ENCODE measurements at regions not wholly inside any gene's neighbourhood (a gene's known extent, or its start where the extent isn't known, plus 50 kb on each side); places are given as distances from the start of the nearest gene placed in this dataset.
"Not testable (repeated sequence)": the region's sequence is repeated elsewhere in the genome, so short reads cannot be mapped to it uniquely, and the experiment has no call there.

GRCh38 chrX:5305452-5305851 is 923.2 kb downstream of the NLGN4X start:
- H3K27me3 ChIP-seq (ENCODE audit: insufficient read depth, low read length) = no peaks in the 10 kb centered on the region
- H3K9ac ChIP-seq (ENCODE audit: low read depth, low read length) = no peak overlapping the region
- no peaks in the 10 kb centered on the region for H3K36me3 ChIP-seq (ENCODE audit: insufficient read depth, low read length)
- H3K4me3 ChIP-seq (ENCODE audit: low read length) = no peak overlapping the region
- 89% methylated on average over 6 of the region's 6 CpGs for WGBS
- no peaks in the 10 kb centered on the region for H3K4me1 ChIP-seq (ENCODE audit: insufficient read depth, low read length)
- no peak overlapping the region for H3K27ac ChIP-seq (ENCODE audit: low read depth, low read length)
- no peaks in the 10 kb centered on the region for H3K9me3 ChIP-seq (ENCODE audit: insufficient read depth, low read depth, low read length)

GRCh38 chrX:5295004-5295403 is 933.7 kb downstream of the NLGN4X start:
- no peaks in the 10 kb centered on the region for H3K9me3 ChIP-seq (ENCODE audit: insufficient read depth, low read depth, low read length)
- H3K27me3 ChIP-seq (ENCODE audit: insufficient read depth, low read length) = no peaks in the 10 kb centered on the region
- H3K27ac ChIP-seq (ENCODE audit: low read depth, low read length) = no peak overlapping the region
- no peaks in the 10 kb centered on the region for H3K4me1 ChIP-seq (ENCODE audit: insufficient read depth, low read length)
- no peaks in the 10 kb centered on the region for H3K36me3 ChIP-seq (ENCODE audit: insufficient read depth, low read length)
- H3K9ac ChIP-seq (ENCODE audit: low read depth, low read length) = no peak overlapping the region
- H3K4me3 ChIP-seq (ENCODE audit: low read length) = no peak overlapping the region
- 100% methylated on average over 5 of the region's 6 CpGs for WGBS

- H3K4me1 ChIP-seq (ENCODE audit: insufficient read depth, low read length) = no peaks in the 10 kb centered on the region
- H3K9me3 ChIP-seq (ENCODE audit: insufficient read depth, low read depth, low read length) = no peaks in the 10 kb centered on the region
- H3K4me3 ChIP-seq (ENCODE audit: low read length) = no peak overlapping the region
- no peak overlapping the region for H3K9ac ChIP-seq (ENCODE audit: low read depth, low read length)
- no peaks in the 10 kb centered on the region for H3K27me3 ChIP-seq (ENCODE audit: insufficient read depth, low read length)
- WGBS = 98% methylated on average over 4 of the region's 5 CpGs
- no peaks in the 10 kb centered on the region for H3K36me3 ChIP-seq (ENCODE audit: insufficient read depth, low read length)
- no peak overlapping the region for H3K27ac ChIP-seq (ENCODE audit: low read depth, low read length)
Measured at GRCh38 chrX:5290635-5291034, 938.0 kb downstream of the NLGN4X start.

- not testable (repeated sequence) for H3K9ac ChIP-seq (ENCODE audit: low read depth, low read length); H3K27ac ChIP-seq (ENCODE audit: low read depth, low read length); H3K27me3 ChIP-seq (ENCODE audit: insufficient read depth, low read length); H3K9me3 ChIP-seq (ENCODE audit: insufficient read depth, low read depth, low read length); H3K36me3 ChIP-seq (ENCODE audit: insufficient read depth, low read length); H3K4me1 ChIP-seq (ENCODE audit: insufficient read depth, low read length); H3K4me3 ChIP-seq (ENCODE audit: low read length)
- WGBS = no CpG with 5 or more reads among the region's 1 CpG
Measured at GRCh38 chrX:5289949-5290348, 938.7 kb downstream of the NLGN4X start.

- no peaks in the 10 kb centered on the region for H3K27me3 ChIP-seq (ENCODE audit: insufficient read depth, low read length)
- H3K9ac ChIP-seq (ENCODE audit: low read depth, low read length) = no peak overlapping the region
- no CpG with 5 or more reads among the region's 2 CpGs for WGBS
- H3K9me3 ChIP-seq (ENCODE audit: insufficient read depth, low read depth, low read length) = no peaks in the 10 kb centered on the region
- no peaks in the 10 kb centered on the region for H3K4me1 ChIP-seq (ENCODE audit: insufficient read depth, low read length)
- no peaks in the 10 kb centered on the region for H3K36me3 ChIP-seq (ENCODE audit: insufficient read depth, low read length)
- H3K4me3 ChIP-seq (ENCODE audit: low read length) = no peak overlapping the region
- no peak overlapping the region for H3K27ac ChIP-seq (ENCODE audit: low read depth, low read length)
Measured at GRCh38 chrX:5278908-5279307, 949.8 kb downstream of the NLGN4X start.

GRCh38 chrX:5265324-5265850 is 963.3 kb downstream of the NLGN4X start:
- H3K9me3 ChIP-seq (ENCODE audit: insufficient read depth, low read depth, low read length) = no peaks in the 10 kb centered on the region
- no peaks in the 10 kb centered on the region for H3K36me3 ChIP-seq (ENCODE audit: insufficient read depth, low read length)
- no peaks in the 10 kb centered on the region for H3K4me1 ChIP-seq (ENCODE audit: insufficient read depth, low read length)
- no peaks in the 10 kb centered on the region for H3K27me3 ChIP-seq (ENCODE audit: insufficient read depth, low read length)
- WGBS = 92% methylated on average over 1 of the region's 3 CpGs
- H3K9ac ChIP-seq (ENCODE audit: low read depth, low read length) = no peak overlapping the region
- no peak overlapping the region for H3K4me3 ChIP-seq (ENCODE audit: low read length)
- no peak overlapping the region for H3K27ac ChIP-seq (ENCODE audit: low read depth, low read length)

GRCh38 chrX:5250106-5250505 is 978.6 kb downstream of the NLGN4X start:
- H3K27ac ChIP-seq (ENCODE audit: low read depth, low read length) = no peak overlapping the region
- no peaks in the 10 kb centered on the region for H3K9me3 ChIP-seq (ENCODE audit: insufficient read depth, low read depth, low read length)
- no peak overlapping the region for H3K9ac ChIP-seq (ENCODE audit: low read depth, low read length)
- WGBS = 100% methylated on average over 4 of the region's 5 CpGs
- no peaks in the 10 kb centered on the region for H3K27me3 ChIP-seq (ENCODE audit: insufficient read depth, low read length)
- no peaks in the 10 kb centered on the region for H3K4me1 ChIP-seq (ENCODE audit: insufficient read depth, low read length)
- H3K4me3 ChIP-seq (ENCODE audit: low read length) = no peak overlapping the region
- no peaks in the 10 kb centered on the region for H3K36me3 ChIP-seq (ENCODE audit: insufficient read depth, low read length)

- Histone ChIP-seq H3K9me3 (ENCODE audit: insufficient read depth, low read depth, low read length) (0 out of 2 replicates have a peak, but pooled peaks cover 5% of the 10 kb centered on the region), H3K36me3 (ENCODE audit: insufficient read depth, low read length) (no peaks in the 10 kb centered on the region), H3K4me1 (ENCODE audit: insufficient read depth, low read length) (peaks cover 15% of the 10 kb centered on the region; the same call in 1 of the 2 replicates), H3K27me3 (ENCODE audit: insufficient read depth, low read length) (no peaks in the 10 kb centered on the region), H3K4me3 (ENCODE audit: low read length) (peak overlapping the region; percentile 34), H3K27ac (ENCODE audit: low read depth, low read length) (peak overlapping the region; percentile 88), H3K9ac (ENCODE audit: low read depth, low read length) (0 out of 2 replicates have a peak overlapping the region, but pooled peaks have one; percentile 54)
- 10% methylated on average over 6 of the region's 7 CpGs for WGBS
Measured at GRCh38 chrX:5242091-5242790, 986.4 kb downstream of the NLGN4X start.

- 97% methylated on average over 3 of the region's 4 CpGs for WGBS
- no peaks in the 10 kb centered on the region for H3K36me3 ChIP-seq (ENCODE audit: insufficient read depth, low read length)
- no peaks in the 10 kb centered on the region for H3K27me3 ChIP-seq (ENCODE audit: insufficient read depth, low read length)
Measured at GRCh38 chrX:5236749-5237148, 991.9 kb downstream of the NLGN4X start.

GRCh38 chrX:5236096-5236495 is 992.6 kb downstream of the NLGN4X start:
- Histone ChIP-seq H3K9ac (ENCODE audit: low read depth, low read length) (no peak overlapping the region), H3K27ac (ENCODE audit: low read depth, low read length) (no peak overlapping the region), H3K36me3 (ENCODE audit: insufficient read depth, low read length) (no peaks in the 10 kb centered on the region), H3K9me3 (ENCODE audit: insufficient read depth, low read depth, low read length) (0 out of 2 replicates have a peak, but pooled peaks cover 5% of the 10 kb centered on the region), H3K4me1 (ENCODE audit: insufficient read depth, low read length) (peaks cover under 1% of the 10 kb centered on the region; the same call in 1 of the 2 replicates), H3K27me3 (ENCODE audit: insufficient read depth, low read length) (no peaks in the 10 kb centered on the region), H3K4me3 (ENCODE audit: low read length) (no peak overlapping the region)
- 87% methylated on average over 8 of the region's 8 CpGs for WGBS

More at GRCh38 chrX:5236749-5237148, 991.9 kb downstream of the NLGN4X start:
- H3K4me1 ChIP-seq (ENCODE audit: insufficient read depth, low read length) = peaks cover 7% of the 10 kb centered on the region; the same call in 1 of the 2 replicates
- no peak overlapping the region for H3K4me3 ChIP-seq (ENCODE audit: low read length)
- 0 out of 2 replicates have a peak, but pooled peaks cover 5% of the 10 kb centered on the region for H3K9me3 ChIP-seq (ENCODE audit: insufficient read depth, low read depth, low read length)
- no peak overlapping the region for H3K9ac ChIP-seq (ENCODE audit: low read depth, low read length)
- H3K27ac ChIP-seq (ENCODE audit: low read depth, low read length) = no peak overlapping the region

- Histone ChIP-seq H3K4me1 (ENCODE audit: insufficient read depth, low read length) (no peaks in the 10 kb centered on the region), H3K27ac (ENCODE audit: low read depth, low read length) (no peak overlapping the region), H3K36me3 (ENCODE audit: insufficient read depth, low read length) (no peaks in the 10 kb centered on the region), H3K4me3 (ENCODE audit: low read length) (no peak overlapping the region), H3K27me3 (ENCODE audit: insufficient read depth, low read length) (no peaks in the 10 kb centered on the region), H3K9me3 (ENCODE audit: insufficient read depth, low read depth, low read length) (no peaks in the 10 kb centered on the region), H3K9ac (ENCODE audit: low read depth, low read length) (no peak overlapping the region)
- 100% methylated on average over 1 of the region's 3 CpGs for WGBS
Measured at GRCh38 chrX:5233830-5234229, 994.8 kb downstream of the NLGN4X start.
